ENCODE measurements at regions not wholly inside any gene's neighbourhood (a gene's known extent, or its start where the extent isn't known, plus 50 kb on each side); places are given as distances from the start of the nearest gene placed in this dataset.

DNA sequence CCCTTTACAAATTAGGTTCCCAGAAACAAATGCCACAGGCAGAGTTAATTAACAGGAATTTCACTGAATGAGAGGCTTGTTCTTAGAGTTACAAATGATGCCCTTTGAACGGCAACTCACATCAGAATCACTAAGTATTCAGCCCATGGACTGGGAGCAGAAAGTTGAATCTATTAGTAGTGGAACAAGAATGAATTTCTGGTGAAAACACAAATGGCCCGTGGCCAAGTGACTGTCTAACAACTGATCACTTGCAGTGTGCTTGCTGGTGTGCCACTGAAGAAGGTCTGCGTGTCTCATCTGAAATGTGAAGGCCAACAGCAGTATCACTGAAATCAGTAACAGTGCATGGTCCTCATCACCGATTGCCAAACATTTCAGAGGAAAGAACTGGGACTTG, 893.4 kb upstream of the TMEM132C start:
- Histone ChIP-seq H3K9me2 (ENCODE audit: insufficient read depth, low read length) (no peaks in the 10 kb centered on the region), H4K20me1 (ENCODE audit: insufficient read depth, low read length) (no peaks in the 10 kb centered on the region), H3K4me3 (ENCODE audit: low read depth, low read length, poor library complexity, severe bottlenecking) (no peak overlapping the region), H3K79me2 (ENCODE audit: insufficient read depth, low read depth, low read length) (no peaks in the 10 kb centered on the region), H3K36me3 (ENCODE audit: insufficient read depth, low read length) (no peaks in the 10 kb centered on the region), H2AFZ (ENCODE audit: low read length) (no peak overlapping the region), H3K27ac (ENCODE audit: low read depth, low read length, poor library complexity, severe bottlenecking) (no peak overlapping the region), H3K4me1 (ENCODE audit: insufficient read depth, low read length, poor library complexity, severe bottlenecking) (no peaks in the 10 kb centered on the region), H3K9me3 (ENCODE audit: low read length) (no peaks in the 10 kb centered on the region), H3K4me2 (ENCODE audit: low read length) (no peak overlapping the region)
- intact Hi-C loops (cut with micrococcal nuclease; ENCODE audit: unreplicated experiment): no loop called here
- POLR2A ChIA-PET: no interaction called here
- CTCF ChIA-PET (ENCODE audit: unreplicated experiment): no interaction called here
- TF ChIP-seq EZH2phosphoT487 (IDR thresholded peaks at IDR 0.05; ENCODE audit: borderline replicate concordance, low read depth, low read length): no peak
- TF ChIP-seq, protein P1, sequence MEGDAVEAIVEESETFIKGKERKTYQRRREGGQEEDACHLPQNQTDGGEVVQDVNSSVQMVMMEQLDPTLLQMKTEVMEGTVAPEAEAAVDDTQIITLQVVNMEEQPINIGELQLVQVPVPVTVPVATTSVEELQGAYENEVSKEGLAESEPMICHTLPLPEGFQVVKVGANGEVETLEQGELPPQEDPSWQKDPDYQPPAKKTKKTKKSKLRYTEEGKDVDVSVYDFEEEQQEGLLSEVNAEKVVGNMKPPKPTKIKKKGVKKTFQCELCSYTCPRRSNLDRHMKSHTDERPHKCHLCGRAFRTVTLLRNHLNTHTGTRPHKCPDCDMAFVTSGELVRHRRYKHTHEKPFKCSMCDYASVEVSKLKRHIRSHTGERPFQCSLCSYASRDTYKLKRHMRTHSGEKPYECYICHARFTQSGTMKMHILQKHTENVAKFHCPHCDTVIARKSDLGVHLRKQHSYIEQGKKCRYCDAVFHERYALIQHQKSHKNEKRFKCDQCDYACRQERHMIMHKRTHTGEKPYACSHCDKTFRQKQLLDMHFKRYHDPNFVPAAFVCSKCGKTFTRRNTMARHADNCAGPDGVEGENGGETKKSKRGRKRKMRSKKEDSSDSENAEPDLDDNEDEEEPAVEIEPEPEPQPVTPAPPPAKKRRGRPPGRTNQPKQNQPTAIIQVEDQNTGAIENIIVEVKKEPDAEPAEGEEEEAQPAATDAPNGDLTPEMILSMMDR (conservative IDR thresholded peaks at IDR 0.05; ENCODE audit: low read length): no peak
- BruUV-seq (replicated peaks): no TSS peak
- DNase-seq (ENCODE audit: low spot score): no peak

DNA sequence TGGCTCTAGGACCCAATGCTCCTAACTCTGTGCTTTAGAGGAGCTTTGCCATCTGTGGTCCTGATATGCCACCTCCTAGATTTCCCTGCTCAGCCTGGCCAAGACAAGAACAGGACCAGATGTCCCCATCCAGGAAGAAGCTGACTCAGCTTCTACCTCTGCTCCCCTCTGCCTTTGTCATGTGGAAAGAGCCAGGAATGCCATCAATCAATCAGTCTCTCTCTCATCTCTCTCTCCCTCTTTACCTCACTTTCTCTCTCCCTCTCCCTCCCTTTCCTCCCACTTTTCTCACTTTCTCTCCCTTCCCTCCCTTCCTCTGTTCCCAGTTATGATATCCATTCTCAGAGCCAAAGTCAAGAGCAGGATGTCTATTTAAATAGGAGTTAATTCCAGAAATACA, 892.5 kb upstream of the TMEM132C start:
- no peak overlapping the region for H3K4me3 ChIP-seq (ENCODE audit: low read depth, low read length, poor library complexity, severe bottlenecking)
- H3K27ac ChIP-seq (ENCODE audit: low read depth, low read length, poor library complexity, severe bottlenecking): no peak overlapping the region
- H2AFZ ChIP-seq (ENCODE audit: low read length): no peak overlapping the region
- BruUV-seq (replicated peaks): no TSS peak
- no peaks in the 10 kb centered on the region for H3K79me2 ChIP-seq (ENCODE audit: insufficient read depth, low read depth, low read length)
- H3K4me1 ChIP-seq (ENCODE audit: insufficient read depth, low read length, poor library complexity, severe bottlenecking): no peaks in the 10 kb centered on the region
- intact Hi-C loops (cut with micrococcal nuclease; ENCODE audit: unreplicated experiment): no loop called here
- H3K9me3 ChIP-seq (ENCODE audit: low read length): no peaks in the 10 kb centered on the region
- H3K4me2 ChIP-seq (ENCODE audit: low read length): no peak overlapping the region
- TF ChIP-seq, protein P1 (conservative IDR thresholded peaks at IDR 0.05; ENCODE audit: low read length): no peak
- no peak for TF ChIP-seq EZH2phosphoT487 (IDR thresholded peaks at IDR 0.05; ENCODE audit: borderline replicate concordance, low read depth, low read length)
- CTCF ChIA-PET (ENCODE audit: unreplicated experiment): no interaction called here
- DNase-seq (ENCODE audit: low spot score): no peak
- H3K36me3 ChIP-seq (ENCODE audit: insufficient read depth, low read length): no peaks in the 10 kb centered on the region
- POLR2A ChIA-PET: no interaction called here
- no peaks in the 10 kb centered on the region for H3K9me2 ChIP-seq (ENCODE audit: insufficient read depth, low read length)
- no peaks in the 10 kb centered on the region for H4K20me1 ChIP-seq (ENCODE audit: insufficient read depth, low read length)

DNA sequence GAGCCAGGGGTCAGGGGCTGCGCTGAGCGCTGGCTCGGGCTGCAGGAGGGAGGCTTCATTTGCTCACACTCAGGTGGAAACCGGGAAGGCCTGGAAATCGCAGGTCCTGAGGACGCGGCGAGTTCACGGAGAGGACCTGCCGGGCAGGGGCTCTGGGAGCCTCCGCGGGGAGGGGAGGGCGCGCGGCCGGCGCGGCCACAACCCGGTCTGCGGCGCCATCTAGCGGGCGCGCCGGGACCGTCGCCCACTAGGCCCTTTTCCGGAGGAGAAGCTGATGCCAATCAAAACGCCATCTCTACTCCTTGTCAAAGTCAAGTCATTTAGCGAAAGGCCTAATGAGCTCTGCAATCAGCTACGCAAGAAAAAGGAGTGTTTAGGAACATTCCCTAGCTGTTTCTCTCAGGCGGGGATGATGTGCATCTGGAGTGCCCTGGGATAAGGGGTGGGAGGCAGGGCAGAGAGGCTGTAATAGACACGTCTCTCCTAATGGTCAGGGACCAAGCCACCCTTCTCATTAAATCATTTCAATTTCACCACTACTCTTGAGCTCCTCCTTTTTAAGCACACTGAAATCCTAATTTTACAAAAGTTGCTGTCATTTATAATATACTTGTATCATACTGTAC, 885.8 kb upstream of the TMEM132C start:
- Histone ChIP-seq H2AFZ (ENCODE audit: low read length) (no peak overlapping the region), H3K9me3 (ENCODE audit: low read length) (no peaks in the 10 kb centered on the region), H3K9me2 (ENCODE audit: insufficient read depth, low read length) (no peaks in the 10 kb centered on the region), H3K79me2 (ENCODE audit: insufficient read depth, low read depth, low read length) (no peaks in the 10 kb centered on the region), H3K36me3 (ENCODE audit: insufficient read depth, low read length) (no peaks in the 10 kb centered on the region), H3K4me3 (ENCODE audit: low read depth, low read length, poor library complexity, severe bottlenecking) (no peak overlapping the region), H3K4me2 (ENCODE audit: low read length) (no peak overlapping the region), H3K27ac (ENCODE audit: low read depth, low read length, poor library complexity, severe bottlenecking) (no peak overlapping the region), H3K4me1 (ENCODE audit: insufficient read depth, low read length, poor library complexity, severe bottlenecking) (no peaks in the 10 kb centered on the region), H4K20me1 (ENCODE audit: insufficient read depth, low read length) (no peaks in the 10 kb centered on the region)
- POLR2A ChIA-PET: interaction anchor here (0.6 kb wide), 1 partner anchor 274 kb away, joined by 3 read pairs; no protein-coding TSS in a partner anchor
- BruUV-seq (replicated peaks): no TSS peak
- CTCF ChIA-PET (ENCODE audit: unreplicated experiment): interaction anchor here (0.9 kb wide), 1 partner anchor 9 kb away, joined by 3 read pairs; no protein-coding TSS in a partner anchor
- no peak for TF ChIP-seq EZH2phosphoT487 (IDR thresholded peaks at IDR 0.05; ENCODE audit: borderline replicate concordance, low read depth, low read length)
- TF ChIP-seq, protein P1 (conservative IDR thresholded peaks at IDR 0.05; ENCODE audit: low read length): peak; percentile 89
- intact Hi-C loops (cut with micrococcal nuclease; ENCODE audit: unreplicated experiment): loop anchor here (1.0 to 10.0 kb wide), 2 partner anchors 273 to 1306 kb away; no protein-coding TSS in a partner anchor
- DNase-seq (ENCODE audit: low spot score): peak; percentile 24
